A549 (cell line): ENCODE measurements at regions not wholly inside any gene's neighbourhood (a gene's known extent, or its start where the extent isn't known, plus 50 kb on each side); places are given as distances from the start of the nearest gene placed in this dataset.
"Not testable (repeated sequence)": the region's sequence is repeated elsewhere in the genome, so short reads cannot be mapped to it uniquely, and the experiment has no call there.

Source experiments
- ATAC-seq, 2 experiments: fragments of 200-7000 bp in 1 of 2; fragments of >200 bp in 1 of 2; cut with Nextera tagmentation in 1 of 2; cut with Tn5 transposase in 1 of 2; 3 replicates each; pipeline versions ENCODE4 v1.8.0 to v1.9.1; 2018 to 2020; ENCODE audit warnings: mild to moderate bottlenecking in 1 of 2, moderate library complexity in 1 of 2
- CTCF ChIA-PET: fragments of 300-600 bp; sonication (Branson Sonifier 250); formaldehyde crosslinking; extraction: SDS; loops from one replicate; lab custom pipeline; 2021; ENCODE audit warnings: antibody characterized with exemption, inconsistent platforms; lab: Yijun Ruan, JAX
- POLR2A ChIA-PET: fragments of 350-600 bp; formaldehyde crosslinking; extraction: SDS; loops from one replicate; lab custom pipeline; 2021; ENCODE audit warnings: antibody characterized with exemption, inconsistent platforms; lab: Yijun Ruan, JAX
- DNase-seq, 2 experiments: peaks; one replicate each; pipeline versions ENCODE4 v3.0.0 to v3.0.0-alpha.2; 2011 to 2016; ENCODE audit warnings: low read depth in 1 of 2, low spot score in 1 of 2
- FAIRE-seq: peaks from 2 replicates; lab custom pipeline; 2011; peaks lifted over from hg19 to GRCh38; lab: Jason Lieb, UNC
- H3K27ac ChIP-seq, 2 experiments: fragments of >200 bp; sonication (Bioruptor Twin); formaldehyde crosslinking; 3 replicates each; pipeline ENCODE4 v1.5.1; 2016 to 2017
- H3K4me1 ChIP-seq: fragments of >200 bp; sonication (Bioruptor Twin); formaldehyde crosslinking; 3 replicates; pipeline ENCODE4 v1.6.1; 2016
- H3K4me2 ChIP-seq: fragments of >200 bp; sonication (Bioruptor Twin); formaldehyde crosslinking; 3 replicates; pipeline ENCODE4 v1.6.1; 2016
- H3K4me3 ChIP-seq: fragments of >200 bp; sonication (Bioruptor Twin); formaldehyde crosslinking; 3 replicates; pipeline ENCODE4 v1.5.1; 2016
- H3K9me3 ChIP-seq: fragments of >200 bp; sonication (Bioruptor Twin); formaldehyde crosslinking; 3 replicates; pipeline ENCODE4 v1.6.1; 2016
- E2F6 ChIP-seq: IDR thresholded peaks from 2 replicates; pipeline ENCODE4 v1.6.1; 2012; ENCODE audit warnings: low read depth, borderline replicate concordance
- FOSB ChIP-seq: fragments of 250-450 bp; sonication (Bioruptor Pico); IDR thresholded peaks from 2 replicates; pipeline ENCODE4 v1.5.0; 2020; ENCODE audit warnings: mild to moderate bottlenecking, moderate library complexity
- HES2 ChIP-seq: fragments of >200 bp; sonication (Bioruptor Twin); formaldehyde crosslinking; IDR thresholded peaks from 2 replicates; pipeline ENCODE4 v1.6.1; 2016
- HEYL ChIP-seq: fragments of 250-450 bp; sonication (Bioruptor Pico); IDR thresholded peaks from 2 replicates; pipeline ENCODE4 v1.8.0; 2021; ENCODE audit warnings: mild to moderate bottlenecking, moderate library complexity
- HOXB13 ChIP-seq: fragments of 250-450 bp; sonication (Bioruptor Pico); IDR thresholded peaks from 2 replicates; pipeline ENCODE4 v1.5.0; 2020; ENCODE audit warnings: low read depth, mild to moderate bottlenecking, moderate library complexity
- HOXB5 ChIP-seq: fragments of 250-450 bp; sonication (Bioruptor Pico); IDR thresholded peaks from 2 replicates; pipeline ENCODE4 v1.5.0; 2020; ENCODE audit warnings: mild to moderate bottlenecking, moderate library complexity
- MAX ChIP-seq: IDR thresholded peaks from 2 replicates; pipeline ENCODE4 v1.6.1; 2012
- NFE2L2 ChIP-seq: fragments of 150-350 bp; conservative IDR thresholded peaks from 2 replicates; pipeline ENCODE4 v1.6.1; 2014; ENCODE audit warnings: low read length
- NPAS2 ChIP-seq: fragments of 250-450 bp; sonication (Bioruptor Pico); IDR thresholded peaks from 2 replicates; pipeline ENCODE4 v1.8.0; 2022; ENCODE audit warnings: mild to moderate bottlenecking, moderate library complexity, borderline replicate concordance
- NR3C1 ChIP-seq: fragments of >200 bp; sonication (Bioruptor Twin); formaldehyde crosslinking; IDR thresholded peaks from 3 replicates; pipeline ENCODE4 v1.6.1; 2017
- REST ChIP-seq: fragments of 200-600 bp; sonication (generic); IDR thresholded peaks from 2 replicates; pipeline ENCODE4 v1.6.1; 2016; ENCODE audit warnings: antibody characterized with exemption, mild to moderate bottlenecking, moderate library complexity
- SREBF2 ChIP-seq: fragments of 450-650 bp; IDR thresholded peaks from 2 replicates; pipeline ENCODE4 v1.6.1; 2014; ENCODE audit warnings: mild to moderate bottlenecking, moderate library complexity
- ZNF302 ChIP-seq: fragments of 250-450 bp; sonication (Bioruptor Pico); IDR thresholded peaks from 2 replicates; pipeline ENCODE4 v1.9.0; 2021; ENCODE audit warnings: inconsistent platforms, mild to moderate bottlenecking, moderate library complexity
- WGBS: methylation state at CpG from one replicate; pipeline ENCODE4 v1.1.6; 2017; ENCODE audit errors: missing lambda C conversion rate; 5-methylcytosine and 5-hydroxymethylcytosine counted together

GRCh38 chr5:179451114-179451827 lies 99.1 kb upstream of the RUFY1 start:
- WGBS, result 35% methylated on average over 11 of the region's 15 CpGs
- peaks cover 12% of the 10 kb centered on the region for H3K9me3 ChIP-seq
- H3K27ac ChIP-seq, result no peak overlapping the region
- FAIRE-seq (no peak), ATAC-seq (no peak), DNase-seq (no peak)
- no peak overlapping the region for H3K4me3 ChIP-seq
- no peak for TF ChIP-seq HEYL (CRISPR knock-in tag)
- no peak for TF ChIP-seq E2F6
- no peak for TF ChIP-seq HOXB13
- TF ChIP-seq REST, result no peak
- no peak for TF ChIP-seq HOXB5
- TF ChIP-seq MAX, result no peak
- no peaks in the 10 kb centered on the region for H3K4me1 ChIP-seq
- ChIA-PET CTCF (no interaction called here), POLR2A (no interaction called here)
- H3K4me2 ChIP-seq, result no peak overlapping the region

- H3K9me3 ChIP-seq, H3K27ac ChIP-seq, H3K4me1 ChIP-seq, H3K4me2 ChIP-seq, FAIRE-seq, POLR2A ChIA-PET, CTCF ChIA-PET, H3K4me3 ChIP-seq, ATAC-seq, DNase-seq: not testable (repeated sequence)
- WGBS, result 3% methylated on average over 4 of the region's 4 CpGs
These were observed 100.4 kb upstream of the RUFY1 start for GRCh38 chr5:179449950-179450349.

GRCh38 chr5:179448282-179448681 lies 102.1 kb upstream of the RUFY1 start:
- H3K4me2 ChIP-seq, FAIRE-seq, H3K4me3 ChIP-seq, CTCF ChIA-PET, POLR2A ChIA-PET, H3K4me1 ChIP-seq, H3K9me3 ChIP-seq, DNase-seq, H3K27ac ChIP-seq: not testable (repeated sequence)
- 0 out of 6 replicates have a peak, but pooled peaks have one; percentile 25 to 49 for ATAC-seq
- no CpG with 5 or more reads among the region's 11 CpGs for WGBS

- POLR2A ChIA-PET, ATAC-seq, FAIRE-seq, CTCF ChIA-PET, H3K9me3 ChIP-seq, H3K4me3 ChIP-seq, H3K4me2 ChIP-seq, DNase-seq, H3K27ac ChIP-seq, H3K4me1 ChIP-seq: not testable (repeated sequence)
- WGBS, result 30% methylated on average over 3 of the region's 3 CpGs
These were observed 97.0 kb upstream of the ADAMTS2 start for GRCh38 chr5:179442289-179442688.

- POLR2A ChIA-PET, result no interaction called here
- 49% methylated on average over 19 of the region's 22 CpGs for WGBS
- DNase-seq, result no peak
- Histone ChIP-seq H3K9me3 (peaks cover 5% of the 10 kb centered on the region; the same call in 1 of the 3 replicates), H3K4me2 (no peak overlapping the region)
- ATAC-seq, result no peak; a peak in 1 of 6 replicates
- TF ChIP-seq NPAS2 (CRISPR knock-in tag), result no peak
- no peak for TF ChIP-seq FOSB (CRISPR knock-in tag)
- TF ChIP-seq HOXB5, result no peak
- no peak for TF ChIP-seq ZNF302 (CRISPR knock-in tag)
- TF ChIP-seq NR3C1, result no peak
- no peak for TF ChIP-seq SREBF2
- no peak for TF ChIP-seq NFE2L2
- TF ChIP-seq HES2, result no peak
- TF ChIP-seq, all 56 proteins: peak for 0
- H3K27ac ChIP-seq, result no peak overlapping the region
- FAIRE-seq, result no peak
- CTCF ChIA-PET, result no interaction called here
- no peak overlapping the region for H3K4me3 ChIP-seq
- H3K4me1 ChIP-seq, result no peaks in the 10 kb centered on the region
These were observed 94.1 kb upstream of the ADAMTS2 start for GRCh38 chr5:179439181-179439985.
